Endometrium (tissue), 2 donors: ENCODE measurements at regions not wholly inside any gene's neighbourhood (a gene's known extent, or its start where the extent isn't known, plus 50 kb on each side); places are given as distances from the start of the nearest gene placed in this dataset.
"Not testable (repeated sequence)": the region's sequence is repeated elsewhere in the genome, so short reads cannot be mapped to it uniquely, and the experiment has no call there.

ENCODE experiments used
- FAIRE-seq: peaks from 2 replicates; lab custom pipeline; 2012; peaks lifted over from hg19 to GRCh38; lab: Jason Lieb, UNC
- donor health status: control.
- donor health status: control.

DNA sequence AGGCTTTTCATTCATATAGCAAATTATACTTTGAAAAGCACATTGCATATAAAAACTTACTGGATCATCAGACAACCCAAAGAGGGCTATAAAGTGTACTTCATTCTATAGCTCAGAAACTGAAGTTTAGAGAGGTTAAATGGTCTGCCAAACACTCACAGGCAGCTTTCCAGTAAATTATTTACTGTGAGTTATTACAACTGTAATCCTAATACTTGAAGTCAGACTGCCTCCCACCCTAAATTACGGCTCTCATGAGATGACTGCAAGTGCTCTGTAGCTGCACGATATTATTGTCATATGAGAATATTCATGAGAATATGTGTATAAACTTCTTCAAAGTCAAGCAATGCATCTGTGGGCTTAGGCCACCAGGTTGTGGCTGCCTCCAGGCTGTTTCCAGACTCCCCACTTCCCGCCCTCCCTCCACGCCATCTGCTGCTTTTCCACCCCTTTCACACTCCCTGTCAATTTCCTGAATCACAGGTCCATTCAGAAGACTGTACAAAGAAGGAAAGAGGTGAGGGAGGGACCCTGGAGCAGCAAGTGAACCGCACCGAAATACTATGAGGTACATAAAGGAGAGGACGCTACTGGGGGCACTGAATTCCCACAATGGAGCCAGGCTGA, 111.1 kb upstream of the SPOPL start:
- no peak for FAIRE-seq

DNA sequence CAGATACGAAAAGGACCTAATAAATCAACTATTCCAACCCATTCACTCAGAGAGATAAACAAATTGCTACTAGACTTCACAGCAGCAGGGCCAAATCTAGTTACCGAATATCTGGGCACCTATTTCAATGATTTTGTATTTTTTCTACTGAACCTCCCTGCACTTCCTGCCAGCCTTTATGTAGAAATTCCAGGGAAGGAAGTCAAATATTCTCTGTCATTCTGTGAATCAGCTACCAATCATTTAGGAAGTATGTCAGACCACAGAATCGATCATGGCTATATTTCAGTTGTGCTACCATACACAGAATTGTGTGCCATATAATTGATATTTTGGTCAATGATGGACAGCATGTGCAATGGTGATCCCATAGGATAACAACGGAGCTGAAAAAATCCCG, 109.6 kb upstream of the SPOPL start:
- FAIRE-seq: no peak

DNA sequence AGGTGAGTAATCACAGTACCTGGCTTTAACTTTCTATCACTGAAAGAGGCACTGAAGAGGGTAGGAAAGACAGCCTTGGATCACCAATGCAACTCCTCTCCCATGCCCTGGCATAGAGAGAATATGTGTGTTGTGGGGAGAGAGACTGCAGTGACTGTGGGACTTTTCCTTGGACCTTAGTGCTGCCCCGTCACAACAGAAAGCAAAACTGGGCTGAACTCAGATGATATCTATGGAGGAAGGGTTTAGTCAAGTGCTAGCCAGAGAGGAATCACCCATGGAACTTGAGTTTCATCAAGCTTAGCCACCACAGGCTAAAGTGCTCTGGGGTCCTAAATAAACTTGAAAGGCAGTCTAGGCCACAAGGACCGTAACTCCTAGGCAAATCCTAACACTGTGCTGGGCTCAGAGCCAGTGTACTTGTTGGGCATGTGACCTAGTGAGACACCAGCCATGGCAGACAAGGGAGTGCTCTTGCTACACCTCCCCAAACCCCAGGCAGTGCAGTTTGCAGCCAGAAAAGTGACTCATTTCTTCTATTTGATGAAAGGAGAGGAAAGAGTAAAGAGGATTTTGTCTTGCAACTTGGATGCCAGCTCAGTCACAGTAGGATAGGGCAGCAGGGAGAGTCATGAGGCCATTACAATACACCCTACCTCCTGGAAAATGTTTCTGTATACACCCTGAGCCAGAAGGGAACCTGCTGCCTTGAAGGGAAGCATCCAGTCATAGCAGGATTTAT, 105.8 kb upstream of the SPOPL start:
- FAIRE-seq: no peak

DNA sequence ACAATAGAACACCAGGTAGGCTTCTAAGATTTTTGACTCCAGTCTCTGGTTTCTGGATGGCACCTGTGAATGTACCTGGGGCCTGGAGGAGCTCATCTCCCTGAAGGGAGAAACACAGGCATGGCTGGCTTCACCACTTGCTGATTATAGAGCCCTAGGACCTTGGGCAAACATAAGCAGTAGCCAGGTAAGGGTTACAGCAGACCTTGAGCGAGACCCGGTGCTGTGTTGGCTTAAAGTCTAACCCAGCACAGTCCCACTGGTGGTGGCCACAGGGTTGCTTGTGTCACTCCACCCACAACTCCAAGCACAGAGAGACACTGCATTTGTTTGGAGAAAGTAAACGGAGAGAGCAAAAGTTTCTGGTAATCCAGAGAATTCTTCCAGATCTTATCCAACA, 104.7 kb upstream of the SPOPL start:
- FAIRE-seq: no peak

DNA sequence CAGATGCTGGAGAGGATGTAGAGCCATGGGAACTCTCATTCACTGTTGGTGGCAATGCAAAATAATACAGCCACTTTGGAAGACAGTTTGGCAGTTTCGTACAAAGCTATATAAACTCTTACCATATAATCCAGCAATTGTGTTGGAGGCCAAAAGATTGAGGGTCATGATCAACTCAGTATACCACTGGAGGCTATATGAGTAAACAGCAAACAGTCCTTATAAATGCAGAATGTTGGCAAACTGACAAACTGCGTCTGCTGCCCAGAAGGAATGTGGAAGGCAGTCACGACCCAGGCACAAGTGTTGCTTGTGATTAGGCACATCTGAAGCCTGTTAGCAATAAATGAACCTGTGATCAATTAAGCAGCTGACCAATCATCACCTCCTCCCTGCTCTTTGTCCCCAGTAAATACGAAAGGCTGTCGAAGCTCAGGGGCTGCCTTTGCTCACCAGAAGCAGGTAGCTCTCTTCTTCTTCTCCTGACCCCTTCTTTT, 98.1 kb upstream of the SPOPL start:
- no peak for FAIRE-seq

DNA sequence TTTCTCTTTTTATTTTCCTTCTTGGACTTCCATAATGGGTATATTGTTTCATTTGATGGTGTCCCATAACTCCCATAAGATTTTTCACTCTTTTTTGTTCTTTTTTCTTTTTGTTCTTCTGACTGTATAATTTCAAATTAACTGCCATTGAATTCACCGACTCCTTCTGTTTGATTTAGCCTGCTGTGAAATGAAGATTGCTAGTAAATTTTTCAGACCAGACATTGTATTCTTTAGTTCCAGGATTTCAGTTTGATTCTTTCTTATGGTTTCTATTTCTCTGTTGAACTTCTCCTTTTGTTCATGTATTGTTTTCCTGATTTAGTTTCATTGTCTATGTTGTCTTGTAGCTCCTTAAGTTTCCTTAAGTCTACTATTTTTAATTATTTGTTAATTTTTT, 87.6 kb upstream of the SPOPL start:
- no peak for FAIRE-seq

DNA sequence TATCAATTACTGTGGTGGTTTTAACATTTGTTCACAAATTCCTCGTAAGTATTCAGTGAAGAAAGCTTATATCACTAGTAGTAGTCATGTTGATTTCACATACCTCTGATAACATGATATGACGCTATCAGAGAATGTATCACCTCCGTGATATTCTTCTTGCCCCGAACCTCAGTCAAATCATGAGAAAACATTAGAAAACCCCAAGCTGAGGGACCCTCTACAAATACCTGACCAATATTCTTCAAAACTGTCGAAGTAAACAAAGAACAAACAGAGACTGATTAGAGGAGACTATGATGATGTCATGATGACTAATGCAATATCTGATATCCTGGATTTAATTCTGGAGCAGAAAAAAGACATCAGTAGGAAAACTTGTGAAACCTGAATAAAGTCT, 85.6 kb upstream of the SPOPL start:
- FAIRE-seq: no peak

DNA sequence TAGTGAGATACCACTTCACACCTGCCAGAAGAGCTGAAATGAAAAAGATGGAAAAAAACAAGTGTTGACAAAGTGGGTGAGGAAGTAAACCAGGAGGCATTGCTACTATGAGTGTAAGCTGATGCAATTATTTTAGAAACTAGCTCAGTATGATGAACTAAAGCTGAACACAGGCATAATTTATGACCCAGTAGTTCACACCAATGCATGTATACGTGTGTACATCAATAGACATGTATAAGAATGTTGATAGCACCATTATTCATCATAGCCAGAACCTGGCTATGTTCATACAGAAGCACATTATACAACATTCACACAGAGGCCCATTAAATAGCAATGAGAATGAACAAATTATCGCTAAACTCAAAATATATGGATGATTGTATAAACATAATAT, 83.1 kb upstream of the SPOPL start:
- FAIRE-seq: no peak

DNA sequence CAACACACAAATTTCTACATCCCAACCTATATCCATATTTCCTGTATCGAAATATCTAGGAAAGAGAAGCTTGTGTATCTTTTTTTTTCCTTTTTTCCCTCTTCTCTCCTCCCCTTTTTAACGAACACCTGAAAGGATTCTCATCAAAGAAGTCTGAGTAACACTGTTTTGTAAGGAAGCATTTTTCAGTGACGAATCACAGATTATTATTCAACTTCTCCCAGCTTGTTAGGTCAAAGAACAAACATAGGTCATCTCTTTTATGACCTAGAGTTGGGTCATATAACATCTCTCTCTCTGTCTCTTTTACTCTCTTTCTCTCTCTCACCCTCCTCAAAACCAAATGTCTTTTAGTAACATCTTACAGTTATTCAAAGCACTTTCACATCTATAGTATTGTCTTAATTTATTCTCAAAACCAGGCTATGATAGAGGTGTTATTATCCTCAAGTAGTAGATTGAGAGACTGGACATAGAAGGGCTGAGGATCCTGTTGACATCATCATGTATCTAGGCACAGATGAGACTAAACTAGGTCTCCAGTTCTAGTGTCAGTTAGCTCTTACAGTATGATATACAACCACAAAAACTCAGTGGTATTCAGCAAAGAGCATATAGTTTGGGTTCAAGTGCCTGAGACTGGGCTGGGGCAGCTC, 80.1 kb upstream of the SPOPL start:
- no peak for FAIRE-seq

DNA sequence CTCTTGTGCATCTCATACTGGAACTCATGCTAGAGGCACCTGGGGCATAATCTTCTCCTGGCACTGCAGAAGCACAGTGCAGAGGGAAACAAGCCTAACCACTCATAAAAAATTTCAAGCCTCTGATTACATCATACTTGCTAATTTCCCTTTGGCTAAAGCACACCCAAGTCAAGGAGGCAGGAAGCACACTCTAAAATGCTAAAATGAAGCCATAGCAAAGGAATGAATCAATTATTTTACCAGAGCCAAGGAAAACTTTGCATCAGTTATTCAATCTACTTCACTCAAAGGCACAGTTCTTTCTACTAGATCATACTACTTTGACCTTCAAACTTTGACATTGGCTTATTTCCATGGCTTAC, 79.6 kb upstream of the SPOPL start:
- FAIRE-seq: no peak

DNA sequence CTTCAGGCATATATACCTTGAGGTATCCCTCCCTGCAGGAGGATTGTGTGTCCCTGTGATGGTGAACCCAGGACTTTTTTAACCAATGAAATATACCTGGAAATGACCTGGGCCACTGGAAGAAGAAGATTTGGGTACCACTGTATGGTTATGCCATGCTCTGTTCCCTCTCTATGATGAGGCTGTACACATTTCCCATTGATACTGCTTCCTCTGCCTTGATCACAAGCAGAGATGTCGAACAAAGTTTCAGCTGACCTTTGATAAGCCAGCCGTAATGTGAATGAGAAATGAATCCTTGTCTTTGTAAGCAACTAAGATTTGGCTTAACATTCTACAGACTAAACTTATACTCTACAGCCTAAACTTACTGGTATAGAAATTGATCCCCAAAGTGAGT, 78.4 kb upstream of the SPOPL start:
- FAIRE-seq: no peak

DNA sequence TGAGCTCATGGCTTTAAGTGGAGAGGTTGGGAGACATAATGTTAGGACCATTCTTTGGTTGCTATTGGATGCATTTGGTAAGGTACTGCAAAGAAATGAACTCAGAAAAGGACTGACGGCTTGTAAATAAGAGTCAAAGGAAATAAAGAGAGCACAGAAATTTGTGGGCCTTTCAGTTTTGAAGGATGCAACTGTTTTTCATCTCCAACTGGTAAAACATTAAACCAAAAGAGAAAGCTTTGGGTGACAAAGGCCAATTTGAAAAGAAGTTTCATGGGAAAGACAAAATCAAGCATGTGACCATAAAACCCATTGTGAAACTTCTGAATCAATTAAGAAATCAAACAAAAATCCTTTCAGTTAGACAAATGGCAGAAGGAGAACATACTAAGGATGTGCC, 77.8 kb upstream of the SPOPL start:
- no peak for FAIRE-seq

DNA sequence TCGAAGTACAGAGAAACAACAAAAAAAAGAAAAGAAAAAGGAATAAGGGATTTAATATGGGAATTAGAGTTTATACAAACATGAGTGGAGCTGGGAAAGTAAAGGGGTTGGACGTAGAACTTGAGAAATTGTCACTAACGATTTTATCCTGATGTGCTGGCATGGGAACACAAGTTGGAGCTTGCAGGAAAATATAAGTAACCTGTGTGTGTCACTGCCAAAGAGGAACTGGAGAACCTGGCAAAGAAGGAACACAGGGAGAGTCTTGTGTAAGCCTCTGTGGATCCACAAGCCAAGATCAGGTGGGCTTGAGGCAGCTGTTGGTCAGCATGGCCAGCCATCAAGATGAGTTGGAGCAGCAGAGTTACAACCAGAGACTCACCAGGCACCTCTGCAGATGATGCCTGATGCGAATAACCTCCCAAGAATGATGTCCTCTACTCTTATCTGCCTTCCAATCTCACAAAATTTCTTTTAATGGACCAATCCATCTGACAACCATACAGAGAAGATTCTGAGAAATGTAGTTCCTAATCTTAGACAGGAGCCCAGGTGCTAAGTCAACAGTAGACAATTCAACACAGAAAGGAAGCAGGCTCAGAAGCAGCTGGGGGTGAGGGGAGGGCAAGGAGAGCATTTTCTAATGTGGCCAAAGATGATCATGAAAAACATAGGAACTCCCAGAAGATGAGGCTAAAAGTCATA, 77.0 kb upstream of the SPOPL start:
- FAIRE-seq: no peak

DNA sequence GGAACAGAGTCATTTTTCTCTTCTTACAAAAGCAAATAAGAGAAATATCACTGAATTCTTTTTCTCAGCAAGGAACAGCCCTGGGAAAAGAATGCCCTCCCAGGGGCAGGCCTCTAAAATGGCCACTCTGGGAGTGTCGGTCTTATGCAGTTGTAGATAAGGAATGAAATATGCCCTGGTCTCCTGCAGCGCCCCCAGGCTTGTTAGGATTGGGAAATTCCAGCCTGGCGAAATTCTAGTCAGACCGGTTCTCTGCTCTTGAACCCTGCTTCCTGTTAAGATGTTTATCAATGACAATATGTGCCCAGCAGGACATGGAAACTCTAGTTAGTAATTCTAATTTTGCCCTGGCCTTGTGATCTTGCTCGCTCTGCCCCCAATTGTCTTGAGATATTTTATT, 75.5 kb upstream of the SPOPL start:
- FAIRE-seq: not testable (repeated sequence)

DNA sequence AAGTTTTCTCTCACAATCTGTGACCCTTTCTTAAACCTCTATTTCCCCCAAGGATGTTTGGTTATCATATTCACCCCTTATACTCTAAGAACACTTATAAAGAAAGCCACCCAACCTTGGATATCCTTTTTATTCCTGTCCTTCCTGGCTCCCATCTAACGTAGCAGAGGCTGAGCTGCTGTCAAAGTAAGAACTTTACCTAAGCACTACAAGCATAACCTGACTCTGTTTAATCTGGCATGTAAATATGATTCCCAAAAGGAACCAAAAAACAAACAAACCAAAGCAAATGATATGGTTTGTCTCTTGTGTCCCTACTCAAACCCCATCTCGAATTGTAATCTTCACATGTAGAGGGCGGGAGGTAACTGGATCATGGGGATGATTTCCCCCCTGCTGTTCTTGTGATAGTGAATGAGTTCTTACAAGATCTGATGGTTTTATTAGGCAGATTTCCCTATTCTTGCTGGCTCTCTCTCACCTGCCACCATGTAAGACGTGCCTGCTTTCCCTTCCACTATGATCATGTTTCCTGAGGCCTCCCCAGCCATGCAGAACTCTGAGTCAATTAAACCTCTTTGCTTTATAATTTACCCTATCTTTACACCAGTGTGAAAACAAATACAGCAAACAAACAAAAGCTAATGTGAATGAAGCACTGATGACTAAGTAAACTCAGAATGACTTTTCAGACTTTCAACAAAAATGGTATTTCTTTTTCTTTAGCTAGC, 72.7 kb upstream of the SPOPL start:
- no peak for FAIRE-seq

DNA sequence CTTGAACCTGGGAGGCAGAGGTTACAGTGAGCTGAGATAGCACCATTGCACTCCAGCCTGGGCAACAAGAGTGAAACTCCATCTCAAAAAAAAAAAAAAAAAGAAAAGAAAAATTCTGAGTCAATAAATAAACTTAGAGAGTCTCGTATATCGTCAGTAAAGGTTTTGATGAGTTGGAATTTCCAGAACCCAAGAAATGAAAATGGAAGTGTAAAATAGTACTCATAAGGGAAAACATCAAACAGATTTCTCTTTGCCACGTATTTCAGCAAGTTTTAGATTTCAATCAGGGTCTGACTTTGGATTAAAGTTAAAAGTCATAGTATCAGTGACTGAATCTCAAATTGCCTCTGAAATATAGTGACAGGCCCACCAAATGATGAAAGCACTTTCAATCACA, 71.4 kb upstream of the SPOPL start:
- no peak for FAIRE-seq

DNA sequence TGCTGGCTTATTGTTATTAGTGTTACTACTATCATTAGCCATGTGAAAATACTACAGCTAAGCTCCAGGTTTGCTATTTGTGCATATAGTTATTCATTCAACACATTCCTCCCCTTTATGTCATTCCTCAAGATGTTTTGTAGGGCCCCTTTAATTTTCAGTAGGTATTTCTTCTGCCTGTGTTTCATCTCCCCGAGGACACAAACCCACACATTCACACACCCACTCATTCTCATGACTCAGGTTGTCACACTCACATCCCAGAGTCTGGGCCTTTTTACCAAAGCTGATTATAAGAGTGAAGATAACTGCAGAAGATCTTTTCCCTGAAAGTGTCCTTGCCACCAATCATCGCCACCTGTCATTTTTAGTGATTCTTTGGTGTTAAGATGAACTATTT, 68.6 kb upstream of the SPOPL start:
- FAIRE-seq: no peak

DNA sequence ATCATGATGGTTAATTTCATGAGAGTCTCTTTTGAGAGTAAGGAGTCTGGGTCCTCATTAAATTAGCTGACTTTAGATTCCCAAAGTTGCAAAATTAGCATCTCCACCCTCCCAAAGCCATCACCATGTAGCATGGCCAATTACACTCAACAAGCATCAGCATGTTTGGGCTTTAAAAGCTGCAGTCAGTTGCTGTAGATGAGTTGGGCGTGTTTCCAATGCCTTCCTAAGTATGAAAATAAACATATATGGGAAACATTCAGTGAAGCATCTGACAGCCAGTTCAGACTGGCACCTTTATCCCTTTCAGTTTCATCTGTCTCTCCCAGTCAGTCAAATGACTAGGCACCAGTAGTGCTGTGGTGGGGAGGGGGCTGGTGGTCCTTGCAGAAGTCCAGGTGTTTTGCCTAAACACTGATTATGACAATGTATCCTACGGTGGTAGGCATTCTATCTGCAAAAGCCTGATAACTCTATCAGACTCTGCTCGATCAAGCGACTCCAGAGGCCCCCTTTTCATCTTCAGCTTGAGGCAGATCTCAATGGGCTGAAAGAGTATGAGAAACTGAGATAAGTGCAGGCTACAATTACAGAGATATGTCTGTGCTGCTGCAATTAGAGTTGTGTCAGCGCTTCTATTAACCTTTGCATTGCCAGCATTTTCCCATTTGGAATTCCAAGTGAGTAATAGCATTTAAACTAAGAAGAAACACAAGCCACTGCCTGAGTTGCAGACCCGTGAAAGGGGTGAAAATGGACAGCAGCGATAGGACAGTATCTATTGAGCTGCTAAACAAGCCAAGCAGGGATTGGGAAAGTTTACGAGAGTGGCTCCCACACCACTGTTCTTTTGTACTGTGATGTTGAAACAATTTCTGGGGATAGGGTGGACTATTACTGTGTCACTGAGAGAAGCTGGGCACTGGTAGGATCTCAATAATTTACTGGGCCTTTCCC, 67.3 kb upstream of the SPOPL start:
- no peak for FAIRE-seq

DNA sequence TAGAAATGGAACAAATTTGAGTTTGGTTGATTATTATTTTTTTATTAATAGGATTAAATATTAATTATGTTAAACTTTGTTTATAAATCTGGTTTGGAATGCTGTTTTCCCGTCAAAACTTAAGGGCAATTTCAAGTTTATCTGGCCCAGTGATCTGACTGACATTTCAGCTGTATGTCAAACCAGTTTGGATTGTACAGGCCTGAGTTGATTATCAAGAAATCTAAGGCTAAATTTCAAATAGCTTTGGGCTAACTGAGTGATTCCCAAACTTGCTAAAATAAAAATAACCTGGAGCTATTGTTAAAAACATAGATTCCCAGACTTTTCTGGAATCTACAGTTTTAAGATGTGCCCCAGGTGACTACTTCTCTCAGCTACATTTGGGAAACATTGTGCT, 65.9 kb upstream of the SPOPL start:
- FAIRE-seq: no peak

DNA sequence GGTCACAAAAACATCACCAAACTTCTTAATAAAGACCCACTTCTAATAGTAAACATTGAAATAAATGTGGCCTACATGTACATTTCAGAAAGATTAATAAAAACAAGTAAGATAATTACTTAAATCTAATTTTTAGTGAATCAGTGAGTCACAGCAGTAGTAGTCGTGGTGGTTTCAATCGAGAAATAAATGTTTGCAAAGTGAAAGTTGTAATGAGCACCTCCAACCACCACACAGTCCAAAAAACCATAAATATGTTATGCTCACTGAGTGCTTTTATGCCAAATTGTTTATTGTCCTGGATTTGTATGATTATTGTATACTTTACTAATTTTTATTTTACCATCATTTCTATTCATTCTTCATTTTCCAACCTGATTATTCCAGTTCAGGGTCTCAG, 61.8 kb upstream of the SPOPL start:
- FAIRE-seq: no peak

DNA sequence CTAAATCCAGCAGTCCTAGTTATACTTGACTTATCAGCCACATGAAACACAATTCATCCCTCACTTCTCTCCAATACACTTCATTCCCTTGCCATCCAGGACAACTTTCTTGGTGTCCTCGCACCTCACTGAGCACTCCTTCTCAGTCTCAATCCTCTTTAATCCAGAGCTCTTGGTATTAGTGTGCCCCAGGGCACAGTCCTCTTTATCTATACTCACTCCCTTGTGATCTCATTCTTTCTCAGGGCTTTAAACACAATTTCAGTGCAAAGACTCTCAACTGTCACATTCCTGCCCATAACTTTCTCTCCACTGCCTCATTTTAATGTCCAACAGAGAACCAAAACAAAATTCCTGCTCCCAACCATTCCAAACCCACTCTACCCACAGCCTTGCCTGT, 60.8 kb upstream of the SPOPL start:
- no peak for FAIRE-seq
